Tibial nerve (tissue), 4 donors: ENCODE measurements at regions not wholly inside any gene's neighbourhood (a gene's known extent, or its start where the extent isn't known, plus 50 kb on each side); places are given as distances from the start of the nearest gene placed in this dataset.

Experiments
- CTCF ChIP-seq, 5 experiments: fragments of 200-600 bp in 3 of 5; fragments of 450-650 bp in 2 of 5; sonication (generic) in 3 of 5; IDR thresholded peaks; one replicate each; pipeline ENCODE4 v1.5.1; 2016 to 2019; ENCODE audit warnings: antibody characterized with exemption in 5 of 5, mild to moderate bottlenecking in 3 of 5, moderate library complexity in 2 of 5
- EP300 ChIP-seq, 2 donors: sonication (generic); formaldehyde crosslinking; IDR thresholded peaks; one replicate each; pipeline ENCODE4 v1.6.1; 2017; ENCODE audit warnings: antibody characterized with exemption in 2 of 2, mild to moderate bottlenecking in 1 of 2

- TF ChIP-seq CTCF (IDR thresholded peaks at IDR 0.05) = no peak
- TF ChIP-seq EP300 (IDR thresholded peaks at IDR 0.05) = no peak
Observed at GRCh38 chr4:134601706-134602105, 400.1 kb upstream of the PABPC4L start.
